ENCODE measurements at regions not wholly inside any gene's neighbourhood (a gene's known extent, or its start where the extent isn't known, plus 50 kb on each side); places are given as distances from the start of the nearest gene placed in this dataset.
"Not testable (repeated sequence)": the region's sequence is repeated elsewhere in the genome, so short reads cannot be mapped to it uniquely, and the experiment has no call there.

- DNase-seq (ENCODE audit: low read depth in 2 of 2) = no peak
These were observed 343.9 kb downstream of the CCER1 start for GRCh38 chr12:90611048-90611447.

GRCh38 chr12:90593596-90594295, 361.2 kb downstream of the CCER1 start:
- no peak for DNase-seq (ENCODE audit: low read depth in 2 of 2)

- no peak for DNase-seq (ENCODE audit: low read depth in 2 of 2)
These were observed 365.0 kb downstream of the CCER1 start for GRCh38 chr12:90589956-90590355.

- DNase-seq (ENCODE audit: low read depth in 2 of 2) = no peak
These were observed 369.2 kb downstream of the CCER1 start for GRCh38 chr12:90585640-90586304.

GRCh38 chr12:90576707-90577106, 378.3 kb downstream of the CCER1 start:
- DNase-seq (ENCODE audit: low read depth in 2 of 2) = no peak

GRCh38 chr12:90575995-90576394, 379.0 kb downstream of the CCER1 start:
- no peak for DNase-seq (ENCODE audit: low read depth in 2 of 2)

GRCh38 chr12:90574676-90575075, 380.3 kb downstream of the CCER1 start:
- no peak for DNase-seq (ENCODE audit: low read depth in 2 of 2)

GRCh38 chr12:90572778-90573177, 382.2 kb downstream of the CCER1 start:
- no peak for DNase-seq (ENCODE audit: low read depth in 2 of 2)

- no peak for DNase-seq (ENCODE audit: low read depth in 2 of 2)
These were observed 385.3 kb downstream of the CCER1 start for GRCh38 chr12:90569685-90570084.

- no peak for DNase-seq (ENCODE audit: low read depth in 2 of 2)
These were observed 392.3 kb downstream of the CCER1 start for GRCh38 chr12:90562671-90563070.

GRCh38 chr12:90548595-90548994, 406.4 kb downstream of the CCER1 start:
- no peak for DNase-seq (ENCODE audit: low read depth in 2 of 2)

- no peak for DNase-seq (ENCODE audit: low read depth in 2 of 2)
These were observed 408.5 kb downstream of the CCER1 start for GRCh38 chr12:90546511-90546910.

GRCh38 chr12:90543841-90544240, 411.1 kb downstream of the CCER1 start:
- DNase-seq (ENCODE audit: low read depth in 2 of 2) = no peak

- DNase-seq (ENCODE audit: low read depth in 2 of 2) = no peak
These were observed 411.6 kb downstream of the CCER1 start for GRCh38 chr12:90543374-90543773.

- not testable (repeated sequence) for DNase-seq (ENCODE audit: low read depth in 2 of 2)
These were observed 412.1 kb downstream of the CCER1 start for GRCh38 chr12:90542852-90543251.

GRCh38 chr12:90533828-90534227, 421.1 kb downstream of the CCER1 start:
- not testable (repeated sequence) for DNase-seq (ENCODE audit: low read depth in 2 of 2)

- DNase-seq (ENCODE audit: low read depth in 2 of 2) = no peak
These were observed 434.8 kb downstream of the CCER1 start for GRCh38 chr12:90520002-90520734.

GRCh38 chr12:90519285-90519684, 435.7 kb downstream of the CCER1 start:
- no peak for DNase-seq (ENCODE audit: low read depth in 2 of 2)

GRCh38 chr12:90515199-90516175, 439.5 kb downstream of the CCER1 start:
- DNase-seq (ENCODE audit: low read depth in 2 of 2) = no peak

GRCh38 chr12:90514325-90514724, 440.7 kb downstream of the CCER1 start:
- no peak for DNase-seq (ENCODE audit: low read depth in 2 of 2)

- DNase-seq (ENCODE audit: low read depth in 2 of 2) = no peak
These were observed 442.5 kb downstream of the CCER1 start for GRCh38 chr12:90512518-90512917.

GRCh38 chr12:90510948-90511347, 444.0 kb downstream of the CCER1 start:
- DNase-seq (ENCODE audit: low read depth in 2 of 2) = no peak

Data from stimulated activated CD8-positive, alpha-beta memory T cell treated with anti-CD3 and anti-CD28 coated beads, Interleukin-15, amount 100 ng/mL, for 4 hours (primary cell).